ENCODE measurements at regions not wholly inside any gene's neighbourhood (a gene's known extent, or its start where the extent isn't known, plus 50 kb on each side); places are given as distances from the start of the nearest gene placed in this dataset.

DNA sequence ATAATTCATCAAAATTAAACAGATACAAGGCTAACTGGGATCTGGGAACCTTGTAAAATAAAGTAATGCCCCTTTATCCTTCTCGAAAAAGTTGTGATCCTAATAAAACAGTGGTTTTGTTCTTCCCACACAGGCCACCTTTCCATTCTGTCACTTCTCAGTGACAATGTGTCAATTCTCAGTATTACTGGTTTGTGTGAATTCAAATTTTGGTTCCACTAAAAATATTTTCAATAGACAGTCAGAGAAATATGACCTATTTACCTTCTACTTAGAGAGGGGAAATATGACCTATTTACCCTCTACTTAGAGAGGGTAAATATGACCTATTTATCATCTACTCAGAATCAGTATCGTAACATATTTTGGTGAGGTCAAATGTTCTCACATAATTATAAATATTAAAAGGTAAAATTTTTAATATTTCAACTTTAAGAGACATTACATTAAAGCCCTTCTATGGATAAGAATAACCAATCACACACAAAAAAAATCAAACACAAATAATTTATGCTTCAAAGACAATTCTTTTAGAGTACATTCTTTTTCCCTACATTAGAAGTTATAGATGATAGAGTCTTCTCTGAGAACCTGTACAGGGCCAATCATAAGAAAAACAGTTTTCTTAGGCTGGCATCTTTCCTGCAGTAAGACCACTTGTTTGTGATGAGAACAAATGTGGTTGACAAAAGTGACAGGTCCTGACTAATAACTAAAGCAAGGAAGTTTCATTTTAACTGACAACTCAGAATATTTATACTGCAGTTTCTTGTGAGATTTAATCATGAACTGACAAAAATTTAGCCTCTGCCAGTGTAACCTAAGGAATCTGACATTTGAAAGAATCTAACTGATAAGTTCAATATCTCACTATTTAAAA, 323.3 kb downstream of the DIPK2A start:
- TF ChIP-seq, protein P1, sequence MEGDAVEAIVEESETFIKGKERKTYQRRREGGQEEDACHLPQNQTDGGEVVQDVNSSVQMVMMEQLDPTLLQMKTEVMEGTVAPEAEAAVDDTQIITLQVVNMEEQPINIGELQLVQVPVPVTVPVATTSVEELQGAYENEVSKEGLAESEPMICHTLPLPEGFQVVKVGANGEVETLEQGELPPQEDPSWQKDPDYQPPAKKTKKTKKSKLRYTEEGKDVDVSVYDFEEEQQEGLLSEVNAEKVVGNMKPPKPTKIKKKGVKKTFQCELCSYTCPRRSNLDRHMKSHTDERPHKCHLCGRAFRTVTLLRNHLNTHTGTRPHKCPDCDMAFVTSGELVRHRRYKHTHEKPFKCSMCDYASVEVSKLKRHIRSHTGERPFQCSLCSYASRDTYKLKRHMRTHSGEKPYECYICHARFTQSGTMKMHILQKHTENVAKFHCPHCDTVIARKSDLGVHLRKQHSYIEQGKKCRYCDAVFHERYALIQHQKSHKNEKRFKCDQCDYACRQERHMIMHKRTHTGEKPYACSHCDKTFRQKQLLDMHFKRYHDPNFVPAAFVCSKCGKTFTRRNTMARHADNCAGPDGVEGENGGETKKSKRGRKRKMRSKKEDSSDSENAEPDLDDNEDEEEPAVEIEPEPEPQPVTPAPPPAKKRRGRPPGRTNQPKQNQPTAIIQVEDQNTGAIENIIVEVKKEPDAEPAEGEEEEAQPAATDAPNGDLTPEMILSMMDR (conservative IDR thresholded peaks at IDR 0.05 in 1 of 2, IDR thresholded peaks at IDR 0.05 in 1 of 2; ENCODE audit: extremely low read depth in 1 of 2, insufficient read depth in 1 of 2, low read depth in 1 of 2, low read length in 2 of 2) = no peak
- no peak for TF ChIP-seq EZH2 (IDR thresholded peaks at IDR 0.05; ENCODE audit: borderline replicate concordance, low read length)
